ENCODE measurements at regions not wholly inside any gene's neighbourhood (a gene's known extent, or its start where the extent isn't known, plus 50 kb on each side); places are given as distances from the start of the nearest gene placed in this dataset.

DNA sequence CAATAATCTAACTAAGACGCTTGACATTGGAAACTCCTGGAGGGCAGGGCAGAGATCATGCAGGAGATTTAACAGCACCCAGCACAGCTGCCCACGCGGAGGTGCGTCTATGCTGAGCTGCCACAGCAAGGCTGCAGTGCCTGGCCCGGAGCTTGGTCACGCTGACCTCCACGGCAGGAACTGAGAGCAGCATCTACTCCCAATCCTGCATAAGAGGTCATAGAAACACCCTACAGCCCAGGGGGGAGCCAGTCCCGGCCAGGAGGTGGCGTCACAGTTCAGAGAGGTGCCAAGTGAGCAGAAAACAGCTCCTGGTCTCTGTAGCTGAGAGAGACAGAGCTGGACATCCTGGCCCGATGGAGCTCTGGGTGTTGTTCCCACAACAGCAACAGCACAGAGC lies 121.1 kb upstream of the TMEM45B start:
- TF ChIP-seq, protein P1, sequence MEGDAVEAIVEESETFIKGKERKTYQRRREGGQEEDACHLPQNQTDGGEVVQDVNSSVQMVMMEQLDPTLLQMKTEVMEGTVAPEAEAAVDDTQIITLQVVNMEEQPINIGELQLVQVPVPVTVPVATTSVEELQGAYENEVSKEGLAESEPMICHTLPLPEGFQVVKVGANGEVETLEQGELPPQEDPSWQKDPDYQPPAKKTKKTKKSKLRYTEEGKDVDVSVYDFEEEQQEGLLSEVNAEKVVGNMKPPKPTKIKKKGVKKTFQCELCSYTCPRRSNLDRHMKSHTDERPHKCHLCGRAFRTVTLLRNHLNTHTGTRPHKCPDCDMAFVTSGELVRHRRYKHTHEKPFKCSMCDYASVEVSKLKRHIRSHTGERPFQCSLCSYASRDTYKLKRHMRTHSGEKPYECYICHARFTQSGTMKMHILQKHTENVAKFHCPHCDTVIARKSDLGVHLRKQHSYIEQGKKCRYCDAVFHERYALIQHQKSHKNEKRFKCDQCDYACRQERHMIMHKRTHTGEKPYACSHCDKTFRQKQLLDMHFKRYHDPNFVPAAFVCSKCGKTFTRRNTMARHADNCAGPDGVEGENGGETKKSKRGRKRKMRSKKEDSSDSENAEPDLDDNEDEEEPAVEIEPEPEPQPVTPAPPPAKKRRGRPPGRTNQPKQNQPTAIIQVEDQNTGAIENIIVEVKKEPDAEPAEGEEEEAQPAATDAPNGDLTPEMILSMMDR (conservative IDR thresholded peaks at IDR 0.05), result no peak; the same call in 1 of the 2 replicates
- H3K27ac ChIP-seq, result no peak overlapping the region

DNA sequence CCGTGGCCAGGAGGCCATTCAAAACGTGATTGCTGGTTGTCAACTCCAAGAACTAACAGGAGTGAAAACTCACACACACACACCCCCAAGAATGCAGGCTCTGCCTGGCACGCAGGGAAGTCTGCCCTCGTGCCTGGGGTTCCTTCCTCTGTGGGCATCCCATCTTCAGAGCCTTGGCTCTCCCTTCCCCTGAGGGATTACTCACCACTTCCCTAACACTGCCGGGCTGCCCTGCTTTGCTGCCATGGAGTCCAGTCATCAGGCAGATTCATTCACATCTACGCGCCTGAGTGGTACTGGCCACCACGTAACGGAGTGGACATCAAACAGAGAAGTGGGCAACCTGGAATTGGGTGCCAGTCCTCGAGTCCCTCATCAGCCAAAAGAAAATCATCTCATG lies 120.7 kb upstream of the TMEM45B start:
- TF ChIP-seq, protein P1 (conservative IDR thresholded peaks at IDR 0.05), result no peak
- H3K27ac ChIP-seq, result no peak overlapping the region

DNA sequence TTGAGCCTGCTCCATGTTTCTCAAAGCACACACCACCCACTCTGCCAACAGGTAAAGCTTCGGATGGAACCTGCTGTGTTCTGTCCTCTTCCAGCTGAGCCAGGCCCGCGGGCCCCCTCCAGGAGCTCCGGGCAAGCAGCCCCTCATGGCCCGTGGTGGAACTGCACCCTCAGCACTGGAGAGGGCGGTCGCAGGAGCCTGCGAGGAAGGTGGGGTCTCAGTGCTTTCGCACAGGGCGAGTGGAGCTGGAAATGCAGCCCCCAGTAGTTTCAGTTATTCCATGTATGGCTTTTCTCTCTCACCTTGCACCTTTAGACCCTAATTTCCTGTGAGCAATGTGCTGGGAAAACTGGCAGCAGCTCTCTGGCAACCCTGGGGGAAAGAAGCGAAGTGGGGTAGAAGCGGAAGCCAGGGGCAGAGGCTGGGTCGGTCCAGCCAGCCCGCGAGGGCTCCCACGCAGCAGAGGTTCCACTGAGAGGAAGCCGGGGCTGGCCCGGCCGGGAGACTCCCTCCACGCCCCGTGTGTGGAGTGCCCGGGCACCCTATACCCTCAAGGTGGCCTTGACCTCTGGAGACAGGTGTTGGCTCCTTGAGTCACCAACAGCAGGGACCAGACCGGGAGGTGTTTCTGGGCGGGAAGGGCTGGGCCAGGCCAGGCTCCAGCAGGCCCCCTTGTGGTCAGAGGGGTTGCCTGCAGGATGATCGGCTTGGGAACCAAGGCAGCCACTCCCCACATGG lies 119.9 kb upstream of the TMEM45B start:
- TF ChIP-seq, protein P1 (conservative IDR thresholded peaks at IDR 0.05), result peak; percentile 83
- H3K27ac ChIP-seq, result no peak overlapping the region

DNA sequence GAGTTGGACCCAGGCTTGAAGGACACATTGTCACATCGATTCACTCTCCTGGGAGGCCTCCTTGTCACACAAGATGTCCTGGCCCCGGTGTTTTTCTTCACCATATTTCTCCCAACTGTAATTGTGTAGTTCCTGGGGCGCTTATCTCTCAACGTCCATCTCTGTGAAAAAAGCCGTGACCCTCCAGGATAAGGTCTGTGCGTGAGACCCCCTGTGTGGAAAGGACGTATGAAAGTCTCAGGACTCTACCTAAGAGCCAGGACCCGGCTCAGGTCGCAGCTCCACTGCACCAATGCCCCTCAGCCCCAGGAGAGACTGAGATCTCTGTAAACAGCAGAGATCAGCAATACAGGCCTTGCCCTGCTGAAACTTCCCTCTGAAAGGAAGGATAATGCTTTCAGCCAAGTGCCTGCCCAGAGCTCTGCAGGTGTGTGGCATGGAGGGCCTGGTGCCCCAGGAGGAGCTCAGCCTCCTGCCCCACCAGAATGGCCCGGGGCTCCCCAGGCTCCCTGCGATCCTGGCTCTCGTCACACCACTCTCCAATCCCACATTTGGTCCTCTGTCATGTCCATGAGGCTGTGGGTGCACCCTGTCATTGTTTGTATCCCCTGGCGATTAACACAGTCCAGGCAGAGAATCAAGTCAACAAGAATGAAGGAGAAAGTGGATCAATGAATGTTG lies 119.2 kb upstream of the TMEM45B start:
- TF ChIP-seq, protein P1 (conservative IDR thresholded peaks at IDR 0.05), result peak; percentile 39

DNA sequence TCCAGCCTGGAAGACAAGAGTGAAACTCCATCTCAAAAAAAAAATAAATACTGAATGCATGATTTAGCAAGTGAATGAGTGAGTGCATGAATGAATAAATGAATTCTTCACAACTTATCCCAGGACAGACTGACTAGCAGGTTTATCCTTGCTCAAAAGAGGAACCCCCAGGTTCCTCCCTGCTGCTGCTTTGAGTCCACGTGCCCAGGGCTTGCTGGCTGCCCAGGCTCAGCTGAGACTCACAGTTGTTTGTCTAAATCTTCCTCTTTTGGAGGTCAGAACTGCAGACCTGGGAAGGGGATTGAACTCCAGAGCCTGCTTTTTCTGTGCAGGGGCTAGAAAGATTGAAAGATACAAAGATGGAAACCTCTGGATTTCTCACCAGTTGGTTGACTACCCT lies 117.4 kb upstream of the TMEM45B start:
- TF ChIP-seq, protein P1 (conservative IDR thresholded peaks at IDR 0.05), result no peak
- H3K27ac ChIP-seq, result no peak overlapping the region

More for the DNA sequence above, 119.2 kb upstream of the TMEM45B start:
- no peak overlapping the region for H3K27ac ChIP-seq

DNA sequence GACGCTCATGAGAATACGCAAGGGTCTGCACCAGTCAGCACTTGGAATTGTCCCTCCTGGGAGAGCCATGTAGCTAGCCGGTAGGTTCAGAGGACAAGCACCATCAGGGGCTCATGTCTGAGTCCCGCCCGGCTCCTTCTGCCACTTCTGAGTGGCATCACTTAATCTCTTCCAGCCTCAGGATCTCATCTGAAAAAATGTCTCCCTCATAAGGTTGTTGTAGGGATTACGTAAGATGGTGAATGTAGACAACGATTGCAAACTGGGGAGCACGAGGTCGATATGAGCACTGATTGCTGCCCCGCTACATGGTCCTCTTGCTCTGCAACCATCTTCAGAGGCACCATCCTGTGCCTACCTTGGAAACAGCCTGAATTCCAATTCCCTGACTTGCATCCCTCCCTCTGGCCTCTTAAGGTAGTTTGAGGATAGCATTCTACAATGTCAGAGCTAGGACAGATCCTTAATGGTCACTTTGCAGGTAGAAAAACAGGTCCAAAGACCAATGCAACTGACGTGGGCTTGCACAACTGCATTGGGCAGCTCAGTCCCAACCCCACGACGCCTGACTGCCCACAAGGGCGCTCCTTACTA lies 115.8 kb upstream of the TMEM45B start:
- H3K27ac ChIP-seq, result no peak overlapping the region
- TF ChIP-seq, protein P1 (conservative IDR thresholded peaks at IDR 0.05), result 0 out of 2 replicates have a peak, but pooled peaks have one; percentile 4

DNA sequence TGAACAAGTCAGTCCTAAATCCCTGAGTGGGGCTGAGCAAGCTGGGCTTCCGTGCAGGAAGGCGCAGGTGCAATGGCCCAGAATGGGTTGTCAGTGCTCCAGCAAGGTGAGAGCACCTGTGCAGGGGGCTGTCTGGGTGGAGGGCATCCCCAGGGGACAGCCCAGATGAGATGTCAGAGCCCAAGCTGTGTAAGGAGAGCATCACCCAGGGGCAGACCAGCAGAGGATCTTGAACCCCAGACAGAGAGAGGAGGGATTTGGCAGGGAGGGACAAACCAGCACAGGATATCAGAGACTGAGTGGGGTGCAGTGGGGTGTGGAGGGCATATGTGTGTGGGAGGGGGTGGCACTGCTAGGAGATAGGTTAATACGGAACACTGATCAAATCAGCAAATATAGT lies 114.9 kb upstream of the TMEM45B start:
- H3K27ac ChIP-seq, result no peak overlapping the region
- TF ChIP-seq, protein P1 (conservative IDR thresholded peaks at IDR 0.05), result no peak

Data from VCaP (cell line).